ENCODE measurements at regions not wholly inside any gene's neighbourhood (a gene's known extent, or its start where the extent isn't known, plus 50 kb on each side); places are given as distances from the start of the nearest gene placed in this dataset.
"Not testable (repeated sequence)": the region's sequence is repeated elsewhere in the genome, so short reads cannot be mapped to it uniquely, and the experiment has no call there.

- DNase-seq, result no peak
Measured at GRCh38 chr3:166518040-166518439, 680.8 kb upstream of the BCHE start.

GRCh38 chr3:166510382-166510781 lies 673.2 kb upstream of the BCHE start:
- DNase-seq, result no peak

- DNase-seq, result not testable (repeated sequence)
Measured at GRCh38 chr3:166500420-166500819, 663.2 kb upstream of the BCHE start.

GRCh38 chr3:166499636-166500035 lies 662.4 kb upstream of the BCHE start:
- DNase-seq, result no peak

GRCh38 chr3:166498446-166498845 lies 661.2 kb upstream of the BCHE start:
- no peak for DNase-seq

- DNase-seq, result no peak
Measured at GRCh38 chr3:166489826-166490225, 652.6 kb upstream of the BCHE start.

GRCh38 chr3:166488977-166489672 lies 651.9 kb upstream of the BCHE start:
- DNase-seq, result no peak

DNA sequence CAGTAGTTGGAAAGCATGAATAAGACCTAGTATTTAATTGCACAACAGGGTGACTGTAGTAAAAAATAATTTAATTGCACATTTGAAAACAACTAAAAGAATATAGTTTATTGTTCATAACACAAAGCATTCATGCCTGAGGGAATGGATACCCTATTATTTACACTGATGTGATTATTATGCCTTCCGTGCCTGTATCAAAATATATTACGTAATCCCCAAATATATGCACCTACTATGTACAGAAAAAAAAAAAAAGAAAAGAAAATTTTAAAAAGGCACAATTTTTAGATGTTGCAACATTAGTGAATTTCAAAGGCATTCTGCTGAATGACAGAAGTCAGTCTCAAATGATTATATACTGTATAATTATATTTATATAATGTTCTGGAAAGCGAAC lies 647.2 kb upstream of the BCHE start:
- DNase-seq, result no peak

GRCh38 chr3:166481340-166481739 lies 644.1 kb upstream of the BCHE start:
- DNase-seq, result no peak

GRCh38 chr3:166478356-166478755 lies 641.1 kb upstream of the BCHE start:
- no peak for DNase-seq

DNA sequence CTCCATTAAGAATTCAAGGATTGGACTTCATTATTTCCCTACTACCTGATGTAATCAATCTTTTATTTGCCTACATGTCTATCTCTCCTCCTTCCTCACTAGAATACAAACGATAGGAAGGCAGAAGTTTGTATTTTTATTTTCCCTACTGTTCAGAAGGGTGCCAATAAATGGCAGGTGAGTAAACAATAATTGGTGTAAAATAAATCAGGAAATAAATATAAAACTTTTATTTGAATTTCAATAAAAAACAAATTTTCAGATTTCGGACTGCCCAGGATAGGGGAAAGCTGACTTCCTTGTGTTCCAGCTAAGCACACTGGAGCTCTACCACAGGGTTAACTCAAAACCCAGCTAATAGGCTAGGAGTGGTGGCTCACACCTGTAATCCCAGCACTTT lies 636.3 kb upstream of the BCHE start:
- no peak for DNase-seq

DNA sequence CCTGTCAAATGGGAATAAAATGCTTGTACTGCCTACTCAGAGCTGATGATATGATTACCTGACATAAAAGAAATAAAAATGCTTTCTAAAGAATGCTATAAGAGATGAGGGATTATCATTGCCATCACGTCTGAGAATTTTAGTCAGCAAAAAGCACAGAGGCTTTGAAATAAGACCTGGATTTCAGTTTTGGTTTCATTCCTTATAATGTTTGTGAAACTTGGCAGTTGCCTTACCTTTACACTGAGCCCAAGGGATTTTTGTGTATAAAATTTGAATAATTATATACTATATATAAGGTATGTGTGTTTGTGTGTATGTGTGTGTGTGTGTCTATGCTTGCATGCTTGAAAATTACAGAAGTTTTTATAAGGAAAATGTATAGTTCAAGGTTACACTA lies 634.8 kb upstream of the BCHE start:
- DNase-seq, result no peak

DNA sequence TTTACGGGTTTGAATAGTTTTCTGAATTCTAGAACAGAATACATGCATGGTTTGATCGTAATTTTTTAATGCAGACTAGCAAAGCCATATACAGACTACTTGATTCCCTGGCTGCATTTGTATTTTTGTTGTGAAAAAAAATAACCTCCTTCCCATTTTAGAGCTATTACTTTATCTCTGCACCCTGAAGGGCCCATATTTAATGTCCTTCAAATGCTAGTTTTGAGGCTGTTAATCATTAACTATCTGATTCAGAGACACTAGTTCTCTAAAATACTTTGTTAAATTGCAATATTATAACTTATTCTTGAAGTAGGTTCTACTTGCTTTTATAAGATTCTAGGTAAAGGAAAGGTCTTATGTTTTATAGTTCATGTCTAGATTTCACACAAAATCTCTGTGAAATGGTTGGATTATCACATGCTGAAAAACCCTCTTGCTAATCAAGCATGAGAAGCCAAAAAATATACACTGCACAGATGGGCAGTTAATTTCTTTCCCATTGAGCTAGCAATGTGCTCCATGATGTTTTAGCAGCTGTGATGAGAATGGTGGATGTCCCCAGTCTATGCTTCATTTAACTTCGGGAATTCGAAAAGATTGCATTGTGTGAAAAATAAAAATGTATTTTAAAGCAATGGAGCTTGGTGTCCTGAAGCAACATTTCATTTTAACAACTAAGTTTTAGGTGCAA lies 634.0 kb upstream of the BCHE start:
- no peak for DNase-seq

- no peak for DNase-seq
Measured at GRCh38 chr3:166462891-166463470, 625.8 kb upstream of the BCHE start.

DNA sequence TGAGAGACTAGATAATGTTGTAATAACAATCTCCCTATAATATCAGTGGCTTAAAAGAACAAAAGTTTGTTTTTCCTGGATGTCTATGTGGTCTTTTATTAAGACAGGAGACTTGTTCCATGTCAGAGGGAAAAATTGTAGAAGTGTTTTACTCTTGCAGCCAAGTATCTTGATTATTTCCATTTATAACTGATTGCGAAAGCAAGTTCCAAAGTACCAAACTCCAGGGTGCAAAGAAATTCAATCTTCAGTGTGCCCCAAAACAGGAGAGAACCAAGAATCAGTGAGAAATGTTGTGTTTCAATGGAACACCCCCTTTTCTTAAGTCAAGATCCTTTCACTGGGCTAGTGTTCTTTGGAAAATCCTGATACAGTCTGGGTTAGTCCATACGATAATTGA lies 624.4 kb upstream of the BCHE start:
- no peak for DNase-seq

DNA sequence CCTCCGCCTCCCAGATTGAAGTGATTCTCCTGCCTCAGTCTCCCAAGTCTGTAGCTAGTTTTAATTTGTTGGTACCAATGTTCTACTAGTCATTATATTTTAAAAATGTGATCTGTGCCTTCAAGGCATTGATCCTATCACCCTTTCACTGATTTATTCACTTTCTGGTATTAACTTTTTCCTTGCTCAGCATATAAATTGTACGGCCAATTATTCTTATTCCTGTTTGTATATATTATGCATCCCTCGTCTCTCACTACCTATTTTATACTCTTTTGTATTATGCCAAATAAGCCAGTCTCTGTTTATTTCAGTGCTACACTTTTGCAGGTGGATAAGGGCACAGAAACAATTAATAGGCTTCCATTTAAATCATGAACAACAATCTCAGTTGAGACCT lies 620.2 kb upstream of the BCHE start:
- DNase-seq, result no peak

DNA sequence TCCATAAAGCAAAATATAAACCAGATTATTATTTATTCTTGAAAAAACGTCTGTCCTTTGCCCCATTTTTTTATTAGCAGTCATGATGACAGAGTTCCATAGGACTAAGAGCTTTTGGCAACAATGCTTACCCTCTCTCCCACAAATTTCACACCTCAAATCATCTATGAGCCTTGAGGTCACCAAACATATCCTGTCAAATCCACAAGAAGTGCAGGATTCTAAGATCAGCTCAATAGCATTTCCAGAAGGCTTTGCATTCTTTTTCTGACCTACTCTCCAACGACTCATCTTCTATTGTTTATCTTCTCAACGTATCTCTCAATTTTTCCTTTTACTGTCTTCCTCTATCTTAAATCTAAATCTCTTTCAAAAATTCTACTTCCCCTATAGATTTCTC lies 619.1 kb upstream of the BCHE start:
- no peak for DNase-seq

GRCh38 chr3:166455744-166456143 lies 618.5 kb upstream of the BCHE start:
- no peak for DNase-seq

GRCh38 chr3:166453478-166453877 lies 616.3 kb upstream of the BCHE start:
- no peak for DNase-seq

GRCh38 chr3:166451997-166452396 lies 614.8 kb upstream of the BCHE start:
- no peak for DNase-seq

DNA sequence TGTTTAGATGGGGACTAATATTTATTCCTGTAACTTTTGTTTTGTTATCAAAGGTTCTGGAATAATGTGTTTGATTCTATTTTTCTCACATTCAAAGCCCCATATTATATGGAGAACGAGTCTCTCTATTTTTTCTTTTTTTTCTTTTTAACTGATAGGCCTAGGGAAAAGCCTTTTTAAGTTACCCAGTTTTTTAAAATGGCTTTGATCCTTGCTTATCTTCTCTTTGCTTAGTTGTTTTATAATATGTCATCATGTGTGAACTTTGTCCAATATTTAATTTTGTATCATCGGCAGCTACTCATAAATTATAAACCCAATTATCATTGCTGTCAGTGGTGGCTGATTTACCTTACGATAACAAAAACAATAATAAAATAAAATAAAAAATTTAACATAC lies 610.3 kb upstream of the BCHE start:
- DNase-seq, result no peak

- no peak for DNase-seq
Measured at GRCh38 chr3:166446986-166447385, 609.8 kb upstream of the BCHE start.

DNA sequence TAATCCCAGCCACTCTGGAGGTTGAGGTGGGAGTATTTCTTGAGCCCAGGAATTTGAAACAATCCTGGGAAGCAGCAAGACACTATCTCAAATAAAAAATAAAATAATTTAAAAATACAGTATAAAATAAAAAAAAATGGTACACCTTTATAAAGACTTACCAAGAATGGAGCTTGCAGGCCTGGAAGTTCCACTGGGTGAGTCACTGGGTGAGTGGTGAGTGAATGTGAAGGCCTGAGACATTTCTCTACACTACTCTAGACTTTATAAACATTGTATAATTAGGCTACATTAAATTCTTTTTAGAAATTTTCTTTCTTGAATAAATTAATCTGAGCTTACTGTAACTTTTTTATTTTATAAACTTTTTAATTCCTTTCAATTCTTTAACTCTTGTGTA lies 609.1 kb upstream of the BCHE start:
- DNase-seq, result no peak

DNA sequence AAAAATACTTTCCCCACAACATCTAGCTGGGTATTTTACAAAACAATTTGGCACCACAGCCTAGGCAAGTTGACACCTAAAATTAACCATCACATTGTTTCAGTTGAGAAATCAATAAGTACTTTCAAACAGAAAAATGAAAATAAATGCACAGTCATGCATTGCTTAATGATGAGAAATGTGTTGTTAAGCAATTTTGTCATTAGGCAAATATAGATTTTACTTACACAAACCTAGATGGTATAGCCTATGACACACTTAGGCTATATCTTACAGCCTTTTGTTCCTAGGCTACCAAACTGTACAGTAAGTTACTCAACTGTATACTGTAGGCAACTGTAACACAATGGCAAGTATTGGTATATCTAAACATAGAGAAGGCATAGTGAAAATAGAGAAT lies 608.6 kb upstream of the BCHE start:
- DNase-seq, result no peak
